Endothelial cell (in vitro differentiated cells): ENCODE measurements at regions not wholly inside any gene's neighbourhood (a gene's known extent, or its start where the extent isn't known, plus 50 kb on each side); places are given as distances from the start of the nearest gene placed in this dataset.

ENCODE experiments used
- DNase-seq: peaks from one replicate; pipeline ENCODE4 v3.0.0; 2021; ENCODE audit warnings: low spot score
- H3K27ac Mint-ChIP-seq: one replicate; pipeline ENCODE4 v1.8.0; 2021; ENCODE audit warnings: mixed read lengths, inconsistent platforms; ENCODE audit not compliant: unreplicated experiment
- H3K27me3 Mint-ChIP-seq: one replicate; pipeline ENCODE4 v1.8.0; 2021; ENCODE audit warnings: mild to moderate bottlenecking, moderate library complexity, mixed read lengths, inconsistent platforms; ENCODE audit not compliant: unreplicated experiment
- H3K36me3 Mint-ChIP-seq: one replicate; pipeline ENCODE4 v1.8.0; 2021; ENCODE audit warnings: mild to moderate bottlenecking, low read depth, mixed read lengths, inconsistent platforms; ENCODE audit not compliant: unreplicated experiment
- H3K4me1 Mint-ChIP-seq: one replicate; pipeline ENCODE4 v1.8.0; 2021; ENCODE audit warnings: mild to moderate bottlenecking, mixed read lengths, inconsistent platforms; ENCODE audit not compliant: unreplicated experiment
- H3K4me3 Mint-ChIP-seq: one replicate; pipeline ENCODE4 v1.8.0; 2021; ENCODE audit warnings: mild to moderate bottlenecking, mixed read lengths, inconsistent platforms; ENCODE audit not compliant: unreplicated experiment
- H3K9me3 Mint-ChIP-seq: one replicate; pipeline ENCODE4 v1.8.0; 2021; ENCODE audit warnings: mixed read lengths, inconsistent platforms; ENCODE audit not compliant: unreplicated experiment
- CTCF ChIP-seq: fragments of 200-600 bp; sonication (generic); IDR thresholded peaks from one replicate; pipeline ENCODE4 v1.5.0; 2021; ENCODE audit warnings: antibody characterized with exemption; ENCODE audit not compliant: unreplicated experiment

- Mint-ChIP-seq H3K36me3 (no peaks in the 10 kb centered on the region), H3K27me3 (no peaks in the 10 kb centered on the region), H3K27ac (no peak overlapping the region), H3K4me1 (no peaks in the 10 kb centered on the region), H3K4me3 (no peak overlapping the region), H3K9me3 (no peaks in the 10 kb centered on the region)
- DNase-seq, result no peak
- TF ChIP-seq CTCF, result no peak
Measured at GRCh38 chr13:81539643-81540150, 1198.8 kb upstream of the SPRY2 start.

- no peak overlapping the region for H3K4me3 Mint-ChIP-seq
- H3K9me3 Mint-ChIP-seq, result no peaks in the 10 kb centered on the region
- no peak overlapping the region for H3K27ac Mint-ChIP-seq
- no peak for DNase-seq
- H3K36me3 Mint-ChIP-seq, result no peaks in the 10 kb centered on the region
- no peaks in the 10 kb centered on the region for H3K4me1 Mint-ChIP-seq
- H3K27me3 Mint-ChIP-seq, result no peaks in the 10 kb centered on the region
- no peak for TF ChIP-seq CTCF
Measured at GRCh38 chr13:81498969-81499368, 1158.0 kb upstream of the SPRY2 start.

GRCh38 chr13:81493144-81493543 is 1152.2 kb upstream of the SPRY2 start:
- H3K36me3 Mint-ChIP-seq, result no peaks in the 10 kb centered on the region
- H3K4me3 Mint-ChIP-seq, result no peak overlapping the region
- no peaks in the 10 kb centered on the region for H3K4me1 Mint-ChIP-seq
- H3K27me3 Mint-ChIP-seq, result no peaks in the 10 kb centered on the region
- no peaks in the 10 kb centered on the region for H3K9me3 Mint-ChIP-seq
- H3K27ac Mint-ChIP-seq, result no peak overlapping the region
- no peak for DNase-seq
- TF ChIP-seq CTCF, result no peak

- no peaks in the 10 kb centered on the region for H3K36me3 Mint-ChIP-seq
- H3K9me3 Mint-ChIP-seq, result no peaks in the 10 kb centered on the region
Measured at GRCh38 chr13:81492449-81492848, 1151.5 kb upstream of the SPRY2 start.

GRCh38 chr13:81488021-81488420 is 1147.1 kb upstream of the SPRY2 start:
- H3K4me1 Mint-ChIP-seq, result no peaks in the 10 kb centered on the region
- no peaks in the 10 kb centered on the region for H3K27me3 Mint-ChIP-seq
- no peak overlapping the region for H3K27ac Mint-ChIP-seq
- no peak overlapping the region for H3K4me3 Mint-ChIP-seq
- no peaks in the 10 kb centered on the region for H3K36me3 Mint-ChIP-seq
- no peaks in the 10 kb centered on the region for H3K9me3 Mint-ChIP-seq
- no peak for DNase-seq
- no peak for TF ChIP-seq CTCF

More at GRCh38 chr13:81492449-81492848, 1151.5 kb upstream of the SPRY2 start:
- Mint-ChIP-seq H3K4me1 (no peaks in the 10 kb centered on the region), H3K27me3 (no peaks in the 10 kb centered on the region), H3K27ac (no peak overlapping the region), H3K4me3 (no peak overlapping the region)
- DNase-seq, result no peak
- TF ChIP-seq CTCF, result no peak
